ENCODE measurements at regions not wholly inside any gene's neighbourhood (a gene's known extent, or its start where the extent isn't known, plus 50 kb on each side); places are given as distances from the start of the nearest gene placed in this dataset.

DNA sequence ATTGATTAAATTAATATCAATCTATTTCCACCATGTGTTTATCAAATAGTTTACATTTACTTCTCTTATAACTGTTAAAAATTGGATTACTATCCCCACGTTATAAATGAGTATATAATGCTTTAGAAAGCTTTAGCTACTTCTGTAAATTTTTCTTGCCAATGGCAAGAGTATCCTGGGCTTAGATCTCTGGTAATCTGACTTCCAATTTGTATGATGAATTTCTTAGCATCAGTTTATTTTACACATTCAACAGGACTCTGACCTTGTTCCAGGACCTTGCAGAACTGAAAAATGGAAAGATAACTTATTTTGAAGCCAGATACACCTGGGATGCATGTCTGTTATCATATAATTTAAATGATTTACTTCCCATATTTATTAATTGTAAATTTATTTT lies 2759.4 kb downstream of the PCDH9 start:
- H3K4me3 ChIP-seq (replicated peaks in 1 of 2; ENCODE audit: low read depth in 1 of 2, low read length in 2 of 2): no peak overlapping the region
- H3K9me3 ChIP-seq (ENCODE audit: control insufficient read depth in 1 of 2, insufficient read depth in 1 of 2, low read depth in 1 of 2, low read length in 2 of 2): no peaks in the 10 kb centered on the region
- no peaks in the 10 kb centered on the region for H3K79me2 ChIP-seq (ENCODE audit: insufficient read depth, low read length)
- no peaks in the 10 kb centered on the region for H3K9me2 ChIP-seq (ENCODE audit: insufficient read depth)
- RAD21 ChIA-PET (ENCODE audit: low non-redundant PET in 1 of 2, low total read pairs in 2 of 2, uncharacterized antibody in 2 of 2, unreplicated experiment in 2 of 2): no interaction called here
- CTCF ChIA-PET: interaction anchor here (2.1 kb wide), 1 partner anchor 1167 kb away, joined by 13 read pairs; no protein-coding TSS in a partner anchor
- no TSS peak for BruUV-seq (replicated peaks)
- no peaks in the 10 kb centered on the region for H3K27me3 ChIP-seq (ENCODE audit: insufficient read depth, low read length)
- H4K20me1 ChIP-seq (ENCODE audit: insufficient read depth): no peaks in the 10 kb centered on the region
- intact Hi-C loops (cut with micrococcal nuclease): loop anchor here (5.0 kb wide), 1 partner anchor 1167 kb away; no protein-coding TSS in a partner anchor
- no peak overlapping the region for H3K27ac ChIP-seq (ENCODE audit: low read depth, low read length)
- POLR2A ChIA-PET: no interaction called here
- H2AFZ ChIP-seq (ENCODE audit: low read depth, low read length, poor library complexity, severe bottlenecking): no peak overlapping the region
- H3K36me3 ChIP-seq (ENCODE audit: control insufficient read depth in 1 of 2, insufficient read depth in 2 of 2, low read length in 2 of 2): no peaks in the 10 kb centered on the region
- H3K9ac ChIP-seq (ENCODE audit: low read length): no peak overlapping the region
- no peak for ATAC-seq
- DNase-seq (ENCODE audit: low read depth, low spot score): no peak
- no peak overlapping the region for H3K4me2 ChIP-seq (ENCODE audit: low read length)
- no peaks in the 10 kb centered on the region for H3K4me1 ChIP-seq (ENCODE audit: control insufficient read depth in 1 of 2, insufficient read depth in 2 of 2, low read length in 2 of 2)
- TF ChIP-seq TCF7L2 (IDR thresholded peaks at IDR 0.05; ENCODE audit: borderline replicate concordance, extremely low read depth, insufficient read depth, insufficient read length): no peak
- TF ChIP-seq SP1 (IDR thresholded peaks at IDR 0.05; ENCODE audit: low read depth): no peak
- TF ChIP-seq ZBTB33 (IDR thresholded peaks at IDR 0.05; ENCODE audit: extremely low read depth, insufficient replicate concordance, low read length): no peak
- TF ChIP-seq, protein P1, sequence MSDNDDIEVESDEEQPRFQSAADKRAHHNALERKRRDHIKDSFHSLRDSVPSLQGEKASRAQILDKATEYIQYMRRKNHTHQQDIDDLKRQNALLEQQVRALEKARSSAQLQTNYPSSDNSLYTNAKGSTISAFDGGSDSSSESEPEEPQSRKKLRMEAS (IDR thresholded peaks at IDR 0.05): no peak

GRCh38 chr13:64459778-64460177 lies 2770.4 kb downstream of the PCDH9 start:
- ATAC-seq (no peak), DNase-seq (ENCODE audit: low read depth, low spot score) (no peak)
- Histone ChIP-seq H3K4me2 (ENCODE audit: low read length) (no peak overlapping the region), H3K27ac (ENCODE audit: low read depth, low read length) (no peak overlapping the region), H2AFZ (ENCODE audit: low read depth, low read length, poor library complexity, severe bottlenecking) (no peak overlapping the region), H3K79me2 (ENCODE audit: insufficient read depth, low read length) (no peaks in the 10 kb centered on the region), H3K9ac (ENCODE audit: low read length) (no peak overlapping the region), H3K27me3 (ENCODE audit: insufficient read depth, low read length) (no peaks in the 10 kb centered on the region), H3K9me2 (ENCODE audit: insufficient read depth) (no peaks in the 10 kb centered on the region), H3K4me3 (replicated peaks in 1 of 2; ENCODE audit: low read depth in 1 of 2, low read length in 2 of 2) (no peak overlapping the region), H3K36me3 (ENCODE audit: control insufficient read depth in 1 of 2, insufficient read depth in 2 of 2, low read length in 2 of 2) (no peaks in the 10 kb centered on the region), H4K20me1 (ENCODE audit: insufficient read depth) (no peaks in the 10 kb centered on the region), H3K9me3 (ENCODE audit: control insufficient read depth in 1 of 2, insufficient read depth in 1 of 2, low read depth in 1 of 2, low read length in 2 of 2) (no peaks in the 10 kb centered on the region), H3K4me1 (ENCODE audit: control insufficient read depth in 1 of 2, insufficient read depth in 2 of 2, low read length in 2 of 2) (no peaks in the 10 kb centered on the region)
- intact Hi-C loops (cut with micrococcal nuclease): no loop called here
- ChIA-PET RAD21 (ENCODE audit: low non-redundant PET in 1 of 2, low total read pairs in 2 of 2, uncharacterized antibody in 2 of 2, unreplicated experiment in 2 of 2) (no interaction called here), POLR2A (no interaction called here), CTCF (no interaction called here)
- BruUV-seq (replicated peaks): no TSS peak
- TF ChIP-seq ZFX (IDR thresholded peaks at IDR 0.05): no peak
- TF ChIP-seq CEBPB (IDR thresholded peaks at IDR 0.05; ENCODE audit: low read depth): no peak
- no peak for TF ChIP-seq ELF1 (IDR thresholded peaks at IDR 0.05; ENCODE audit: borderline replicate concordance, low read depth)
- no peak for TF ChIP-seq CBX3 (IDR thresholded peaks at IDR 0.05; ENCODE audit: low read depth)
- no peak for TF ChIP-seq ZNF274 (IDR thresholded peaks at IDR 0.05; ENCODE audit: low read depth, low read length)
- TF ChIP-seq, protein P1 (IDR thresholded peaks at IDR 0.05): no peak
- no peak for TF ChIP-seq RAD21 (IDR thresholded peaks at IDR 0.05; ENCODE audit: low read depth)
- TF ChIP-seq TCF7L2 (IDR thresholded peaks at IDR 0.05; ENCODE audit: borderline replicate concordance, extremely low read depth, insufficient read depth, insufficient read length): no peak
- no peak for TF ChIP-seq SP1 (IDR thresholded peaks at IDR 0.05; ENCODE audit: low read depth)
- TF ChIP-seq POLR2AphosphoS5 (IDR thresholded peaks at IDR 0.05; ENCODE audit: low read depth, low read length): no peak
- TF ChIP-seq, protein P2, sequence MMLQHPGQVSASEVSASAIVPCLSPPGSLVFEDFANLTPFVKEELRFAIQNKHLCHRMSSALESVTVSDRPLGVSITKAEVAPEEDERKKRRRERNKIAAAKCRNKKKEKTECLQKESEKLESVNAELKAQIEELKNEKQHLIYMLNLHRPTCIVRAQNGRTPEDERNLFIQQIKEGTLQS (IDR thresholded peaks at IDR 0.05): no peak
- no peak for TF ChIP-seq JUND (IDR thresholded peaks at IDR 0.05)
- TF ChIP-seq POLR2A (IDR thresholded peaks at IDR 0.05; ENCODE audit: borderline replicate concordance, extremely low read depth, insufficient read depth, insufficient read length): no peak
- TF ChIP-seq EZH2phosphoT487 (IDR thresholded peaks at IDR 0.05; ENCODE audit: borderline replicate concordance): no peak
- TF ChIP-seq, protein P3, sequence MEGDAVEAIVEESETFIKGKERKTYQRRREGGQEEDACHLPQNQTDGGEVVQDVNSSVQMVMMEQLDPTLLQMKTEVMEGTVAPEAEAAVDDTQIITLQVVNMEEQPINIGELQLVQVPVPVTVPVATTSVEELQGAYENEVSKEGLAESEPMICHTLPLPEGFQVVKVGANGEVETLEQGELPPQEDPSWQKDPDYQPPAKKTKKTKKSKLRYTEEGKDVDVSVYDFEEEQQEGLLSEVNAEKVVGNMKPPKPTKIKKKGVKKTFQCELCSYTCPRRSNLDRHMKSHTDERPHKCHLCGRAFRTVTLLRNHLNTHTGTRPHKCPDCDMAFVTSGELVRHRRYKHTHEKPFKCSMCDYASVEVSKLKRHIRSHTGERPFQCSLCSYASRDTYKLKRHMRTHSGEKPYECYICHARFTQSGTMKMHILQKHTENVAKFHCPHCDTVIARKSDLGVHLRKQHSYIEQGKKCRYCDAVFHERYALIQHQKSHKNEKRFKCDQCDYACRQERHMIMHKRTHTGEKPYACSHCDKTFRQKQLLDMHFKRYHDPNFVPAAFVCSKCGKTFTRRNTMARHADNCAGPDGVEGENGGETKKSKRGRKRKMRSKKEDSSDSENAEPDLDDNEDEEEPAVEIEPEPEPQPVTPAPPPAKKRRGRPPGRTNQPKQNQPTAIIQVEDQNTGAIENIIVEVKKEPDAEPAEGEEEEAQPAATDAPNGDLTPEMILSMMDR (IDR thresholded peaks at IDR 0.05 in 2 of 3, conservative IDR thresholded peaks at IDR 0.05 in 1 of 3; ENCODE audit: borderline replicate concordance in 1 of 3, insufficient read depth in 1 of 3, low read depth in 2 of 3, low read length in 2 of 3): no peak
- TF ChIP-seq SRF (IDR thresholded peaks at IDR 0.05; ENCODE audit: low read depth): no peak

Measured in HCT116 (cell line).